ENCODE measurements at regions not wholly inside any gene's neighbourhood (a gene's known extent, or its start where the extent isn't known, plus 50 kb on each side); places are given as distances from the start of the nearest gene placed in this dataset.

DNA sequence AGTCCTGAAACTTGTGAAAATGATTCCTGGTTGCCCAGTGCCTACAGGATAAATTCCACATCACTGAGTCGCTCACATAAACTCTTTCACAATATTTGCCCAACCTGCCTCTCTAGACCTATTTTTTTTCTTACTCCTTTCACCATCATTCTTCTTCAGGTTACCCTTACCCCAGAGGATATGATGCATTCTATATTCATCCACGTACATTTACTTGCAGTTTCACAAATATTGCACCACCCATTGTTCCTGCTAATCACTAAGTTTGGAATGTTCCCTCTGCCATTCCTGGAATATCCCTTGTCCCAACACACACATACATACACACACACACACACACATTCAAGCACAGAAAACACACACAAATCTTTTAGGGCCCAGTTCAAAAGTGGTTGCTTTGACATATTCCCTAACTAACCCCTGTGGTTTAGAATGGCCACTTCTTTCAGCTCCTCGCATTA, 379.5 kb downstream of the ETS1 start:
- no peak for TF ChIP-seq POLR2A (IDR thresholded peaks at IDR 0.05)
- TF ChIP-seq, protein P1, sequence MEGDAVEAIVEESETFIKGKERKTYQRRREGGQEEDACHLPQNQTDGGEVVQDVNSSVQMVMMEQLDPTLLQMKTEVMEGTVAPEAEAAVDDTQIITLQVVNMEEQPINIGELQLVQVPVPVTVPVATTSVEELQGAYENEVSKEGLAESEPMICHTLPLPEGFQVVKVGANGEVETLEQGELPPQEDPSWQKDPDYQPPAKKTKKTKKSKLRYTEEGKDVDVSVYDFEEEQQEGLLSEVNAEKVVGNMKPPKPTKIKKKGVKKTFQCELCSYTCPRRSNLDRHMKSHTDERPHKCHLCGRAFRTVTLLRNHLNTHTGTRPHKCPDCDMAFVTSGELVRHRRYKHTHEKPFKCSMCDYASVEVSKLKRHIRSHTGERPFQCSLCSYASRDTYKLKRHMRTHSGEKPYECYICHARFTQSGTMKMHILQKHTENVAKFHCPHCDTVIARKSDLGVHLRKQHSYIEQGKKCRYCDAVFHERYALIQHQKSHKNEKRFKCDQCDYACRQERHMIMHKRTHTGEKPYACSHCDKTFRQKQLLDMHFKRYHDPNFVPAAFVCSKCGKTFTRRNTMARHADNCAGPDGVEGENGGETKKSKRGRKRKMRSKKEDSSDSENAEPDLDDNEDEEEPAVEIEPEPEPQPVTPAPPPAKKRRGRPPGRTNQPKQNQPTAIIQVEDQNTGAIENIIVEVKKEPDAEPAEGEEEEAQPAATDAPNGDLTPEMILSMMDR (IDR thresholded peaks at IDR 0.05) = no peak

Measured in prostate gland (tissue), 2 donors.